Spinal cord (tissue), 9 donors: ENCODE measurements at regions not wholly inside any gene's neighbourhood (a gene's known extent, or its start where the extent isn't known, plus 50 kb on each side); places are given as distances from the start of the nearest gene placed in this dataset.

Experiments used
- DNase-seq, 6 donors: peaks; one replicate each; pipeline versions ENCODE4 v3.0.0 to v3.0.0-alpha.2; 2013 to 2015; ENCODE audit warnings: low spot score in 6 of 6, low read depth in 4 of 6
- H3K27ac ChIP-seq: one replicate; pipeline ENCODE4 v1.5.1; 2013; ENCODE audit warnings: low read depth, low read length, control low read depth
- H3K27me3 ChIP-seq: one replicate; pipeline ENCODE4 v1.6.1; 2013; ENCODE audit warnings: low read length; ENCODE audit not compliant: control insufficient read depth, insufficient read depth
- H3K36me3 ChIP-seq: one replicate; pipeline ENCODE4 v1.6.1; 2013; ENCODE audit warnings: low read length; ENCODE audit not compliant: control insufficient read depth, insufficient read depth
- H3K4me1 ChIP-seq: one replicate; pipeline ENCODE4 v1.6.1; 2013; ENCODE audit warnings: low read length; ENCODE audit not compliant: control insufficient read depth, insufficient read depth
- H3K4me3 ChIP-seq: one replicate; pipeline ENCODE4 v1.5.1; 2013; ENCODE audit warnings: low read depth, low read length, control low read depth
- H3K9me3 ChIP-seq: one replicate; pipeline ENCODE4 v1.6.1; 2013; ENCODE audit warnings: low read length; ENCODE audit not compliant: control insufficient read depth, insufficient read depth
- WGBS: methylation state at CpG from one replicate; pipeline ENCODE4 v1.1.5; 2013; ENCODE audit warnings: missing lambda C conversion rate; ENCODE audit not compliant: insufficient coverage; 5-methylcytosine and 5-hydroxymethylcytosine counted together
- donor health status: healthy.

- 82% methylated on average over 8 of the region's 10 CpGs for WGBS
These were observed 898.3 kb downstream of the BRD1 start for GRCh38 chr22:48929276-48929790.

GRCh38 chr22:48927591-48927990 is 900.1 kb downstream of the BRD1 start:
- peaks cover 11% of the 10 kb centered on the region for H3K4me1 ChIP-seq
- WGBS, result 87% methylated on average over 5 of the region's 13 CpGs

More at GRCh38 chr22:48929276-48929790, 898.3 kb downstream of the BRD1 start:
- no peak overlapping the region for H3K4me3 ChIP-seq
- H3K9me3 ChIP-seq, result no peaks in the 10 kb centered on the region
- H3K4me1 ChIP-seq, result peaks cover under 1% of the 10 kb centered on the region
- DNase-seq, result no peak
- no peak overlapping the region for H3K27ac ChIP-seq
- H3K27me3 ChIP-seq, result no peaks in the 10 kb centered on the region
- H3K36me3 ChIP-seq, result no peaks in the 10 kb centered on the region

GRCh38 chr22:48926643-48927042 is 901.0 kb downstream of the BRD1 start:
- Histone ChIP-seq H3K4me1 (peaks cover 19% of the 10 kb centered on the region), H3K4me3 (no peak overlapping the region), H3K36me3 (no peaks in the 10 kb centered on the region), H3K9me3 (no peaks in the 10 kb centered on the region), H3K27ac (no peak overlapping the region), H3K27me3 (no peaks in the 10 kb centered on the region)
- no peak for DNase-seq
- WGBS, result 76% methylated on average over 8 of the region's 11 CpGs

More at GRCh38 chr22:48927591-48927990, 900.1 kb downstream of the BRD1 start:
- no peak overlapping the region for H3K27ac ChIP-seq
- H3K9me3 ChIP-seq, result no peaks in the 10 kb centered on the region
- no peaks in the 10 kb centered on the region for H3K36me3 ChIP-seq
- no peaks in the 10 kb centered on the region for H3K27me3 ChIP-seq
- DNase-seq, result peak in 1 of 6 donors; percentile 14
- H3K4me3 ChIP-seq, result no peak overlapping the region

GRCh38 chr22:48926136-48926535 is 901.5 kb downstream of the BRD1 start:
- peak in 1 of 6 donors; percentile 66 for DNase-seq

GRCh38 chr22:48925450-48925849 is 902.2 kb downstream of the BRD1 start:
- H3K9me3 ChIP-seq, result no peaks in the 10 kb centered on the region
- 96% methylated on average over 5 of the region's 5 CpGs for WGBS
- H3K4me1 ChIP-seq, result peaks cover 31% of the 10 kb centered on the region
- no peaks in the 10 kb centered on the region for H3K27me3 ChIP-seq
- DNase-seq, result no peak
- no peak overlapping the region for H3K4me3 ChIP-seq
- H3K27ac ChIP-seq, result no peak overlapping the region
- H3K36me3 ChIP-seq, result no peaks in the 10 kb centered on the region

More at GRCh38 chr22:48926136-48926535, 901.5 kb downstream of the BRD1 start:
- H3K36me3 ChIP-seq, result no peaks in the 10 kb centered on the region
- no peaks in the 10 kb centered on the region for H3K27me3 ChIP-seq
- H3K4me1 ChIP-seq, result peaks cover 24% of the 10 kb centered on the region
- no CpG with 5 or more reads among the region's 3 CpGs for WGBS
- no peaks in the 10 kb centered on the region for H3K9me3 ChIP-seq
- no peak overlapping the region for H3K27ac ChIP-seq
- H3K4me3 ChIP-seq, result no peak overlapping the region

- Histone ChIP-seq H3K4me1 (peaks cover 45% of the 10 kb centered on the region), H3K27ac (no peak overlapping the region), H3K36me3 (no peaks in the 10 kb centered on the region), H3K4me3 (no peak overlapping the region), H3K9me3 (no peaks in the 10 kb centered on the region), H3K27me3 (no peaks in the 10 kb centered on the region)
- WGBS, result 86% methylated on average over 7 of the region's 9 CpGs
- DNase-seq, result peak in 1 of 6 donors; percentile 47
These were observed 903.7 kb downstream of the BRD1 start for GRCh38 chr22:48923996-48924395.

- no peaks in the 10 kb centered on the region for H3K9me3 ChIP-seq
- 90% methylated on average over 4 of the region's 14 CpGs for WGBS
- peaks cover 52% of the 10 kb centered on the region for H3K4me1 ChIP-seq
- no peaks in the 10 kb centered on the region for H3K36me3 ChIP-seq
- no peaks in the 10 kb centered on the region for H3K27me3 ChIP-seq
- peak overlapping the region; percentile 19 for H3K27ac ChIP-seq
- DNase-seq, result peak in 2 of 6 donors; percentile 43 to 64
- H3K4me3 ChIP-seq, result no peak overlapping the region
These were observed 904.4 kb downstream of the BRD1 start for GRCh38 chr22:48923165-48923865.

- DNase-seq, result peak in 2 of 6 donors; percentile 34 to 60
- H3K4me1 ChIP-seq, result peaks cover 52% of the 10 kb centered on the region
- H3K27ac ChIP-seq, result peak overlapping the region; percentile 81
- WGBS, result 54% methylated on average over 13 of the region's 13 CpGs
- H3K36me3 ChIP-seq, result no peaks in the 10 kb centered on the region
- H3K27me3 ChIP-seq, result no peaks in the 10 kb centered on the region
- no peak overlapping the region for H3K4me3 ChIP-seq
- H3K9me3 ChIP-seq, result peaks cover 3% of the 10 kb centered on the region
These were observed 906.2 kb downstream of the BRD1 start for GRCh38 chr22:48921411-48921903.

GRCh38 chr22:48920776-48921241 is 906.9 kb downstream of the BRD1 start:
- H3K27ac ChIP-seq, result peak overlapping the region; percentile 81
- WGBS, result 18% methylated on average over 13 of the region's 13 CpGs
- H3K36me3 ChIP-seq, result no peaks in the 10 kb centered on the region
- peaks cover 3% of the 10 kb centered on the region for H3K9me3 ChIP-seq
- peak in 2 of 6 donors; percentile 31 to 41 for DNase-seq
- no peaks in the 10 kb centered on the region for H3K27me3 ChIP-seq
- H3K4me3 ChIP-seq, result no peak overlapping the region
- peaks cover 52% of the 10 kb centered on the region for H3K4me1 ChIP-seq
